CD8-positive, alpha-beta memory T cell (primary cell): ENCODE measurements at regions not wholly inside any gene's neighbourhood (a gene's known extent, or its start where the extent isn't known, plus 50 kb on each side); places are given as distances from the start of the nearest gene placed in this dataset.

Experiments
- CTCF ChIA-PET: fragments of 350-600 bp; sonication (Branson Sonifier 250); formaldehyde crosslinking; loops from one replicate; lab custom pipeline; 2021; ENCODE audit warnings: antibody characterized with exemption; lab: Charles Lee
- POLR2A ChIA-PET: fragments of 350-600 bp; sonication (Branson Sonifier 250); formaldehyde crosslinking; loops from one replicate; lab custom pipeline; 2021; ENCODE audit warnings: antibody characterized with exemption; lab: Charles Lee
- DNase-seq, 5 donors: peaks; one replicate each; pipeline versions ENCODE4 v3.0.0 to v3.0.0-alpha.2; 2020 to 2022; ENCODE audit warnings: mixed read lengths in 1 of 5
- H3K27ac ChIP-seq: one replicate; pipeline ENCODE4 v1.7.0; 2013; ENCODE audit warnings: low read depth, mild to moderate bottlenecking, low read length, moderate library complexity
- H3K27me3 ChIP-seq: 2 replicates; pipeline ENCODE4 v1.7.0; 2013; ENCODE audit warnings: low read length, mild to moderate bottlenecking; ENCODE audit not compliant: insufficient read depth, poor library complexity, severe bottlenecking
- H3K36me3 ChIP-seq: 2 replicates; pipeline ENCODE4 v1.7.0; 2013; ENCODE audit warnings: mild to moderate bottlenecking, low read length, moderate library complexity; ENCODE audit not compliant: insufficient read depth
- H3K4me1 ChIP-seq: 2 replicates; pipeline ENCODE4 v1.7.0; 2013; ENCODE audit warnings: mild to moderate bottlenecking, low read length, moderate library complexity; ENCODE audit not compliant: insufficient read depth
- H3K4me3 ChIP-seq: 2 replicates; pipeline ENCODE4 v1.7.0; 2013; ENCODE audit warnings: mild to moderate bottlenecking, low read length
- H3K9me3 ChIP-seq: 2 replicates; pipeline ENCODE4 v1.7.0; 2013; ENCODE audit warnings: mild to moderate bottlenecking, low read length
- H3K27ac Mint-ChIP-seq, 8 donors: one replicate each; pipeline ENCODE4 v1.8.0; 2020 to 2021; ENCODE audit warnings: mixed read lengths in 8 of 8, mild to moderate bottlenecking in 6 of 8, inconsistent platforms in 3 of 8, moderate library complexity in 3 of 8
- H3K27me3 Mint-ChIP-seq, 2 donors: one replicate each; pipeline ENCODE4 v1.8.0; 2020 to 2021; ENCODE audit warnings: mixed read lengths in 2 of 2, mild to moderate bottlenecking in 1 of 2, moderate library complexity in 1 of 2
- H3K36me3 Mint-ChIP-seq, 3 donors: one replicate each; pipeline ENCODE4 v1.8.0; 2020 to 2021; ENCODE audit warnings: mixed read lengths in 3 of 3, inconsistent platforms in 1 of 3, mild to moderate bottlenecking in 1 of 3
- H3K4me1 Mint-ChIP-seq, 3 donors: one replicate each; pipeline ENCODE4 v1.8.0; 2020 to 2021; ENCODE audit warnings: mixed read lengths in 3 of 3, inconsistent platforms in 1 of 3, mild to moderate bottlenecking in 1 of 3
- H3K4me3 Mint-ChIP-seq, 7 donors: one replicate each; pipeline ENCODE4 v1.8.0; 2020 to 2021; ENCODE audit warnings: mixed read lengths in 7 of 7, mild to moderate bottlenecking in 6 of 7, moderate library complexity in 4 of 7, inconsistent platforms in 2 of 7
- H3K9me3 Mint-ChIP-seq, 5 donors: one replicate each; pipeline ENCODE4 v1.8.0; 2020 to 2022; ENCODE audit warnings: mixed read lengths in 5 of 5, mild to moderate bottlenecking in 3 of 5, moderate library complexity in 2 of 5, inconsistent platforms in 1 of 5

DNA sequence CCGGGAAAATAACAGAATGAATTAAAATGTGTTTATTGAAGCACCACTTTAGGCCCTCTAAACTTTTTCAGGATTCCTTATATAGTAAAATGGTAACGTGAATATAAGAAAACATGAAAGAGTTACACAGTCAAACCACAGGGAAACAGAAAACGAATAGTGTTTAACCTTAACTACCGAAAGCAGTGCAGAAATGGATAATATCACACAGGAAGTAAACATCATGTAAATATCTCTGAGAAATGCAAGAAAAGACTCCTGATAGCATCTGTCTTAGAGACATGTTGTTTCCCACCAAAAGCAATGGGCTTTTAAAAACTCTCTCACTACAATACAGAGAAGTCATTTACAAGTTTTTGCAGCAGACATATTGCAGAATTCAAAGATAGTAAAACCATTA is 323.9 kb upstream of the CXXC4 start:
- H3K4me1 Mint-ChIP-seq: no peaks in the 10 kb centered on the region

DNA sequence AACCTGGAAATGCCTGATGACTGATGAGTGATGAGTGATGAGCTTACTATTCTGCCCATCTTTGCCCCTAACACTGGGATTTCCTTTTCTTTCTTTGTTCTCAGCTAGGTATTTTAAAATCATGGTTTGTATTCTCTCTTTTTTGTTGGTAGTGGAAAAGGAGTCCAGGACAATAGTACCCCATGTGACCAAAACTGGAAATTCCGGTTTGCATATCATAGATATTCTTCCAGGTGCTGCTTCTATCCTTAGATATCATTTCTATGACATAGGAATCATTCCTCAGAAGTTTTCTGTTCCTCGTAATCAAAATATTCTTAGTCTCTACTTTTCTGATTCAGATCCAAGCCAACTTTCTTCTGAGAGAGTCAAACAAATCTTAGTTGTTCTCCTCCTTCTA is 320.5 kb upstream of the TET2 start:
- Histone ChIP-seq H3K9me3 (no peaks in the 10 kb centered on the region), H3K4me3 (no peak overlapping the region), H3K27ac (no peak overlapping the region), H3K27me3 (no peaks in the 10 kb centered on the region), H3K4me1 (no peaks in the 10 kb centered on the region), H3K36me3 (no peaks in the 10 kb centered on the region)
- Mint-ChIP-seq H3K36me3 (no peaks in the 10 kb centered on the region), H3K4me3 (no peak overlapping the region), H3K27ac (no peak overlapping the region), H3K9me3 (peaks cover 0 to 7% (median 0%) of the 10 kb centered on the region in 5 donors), H3K27me3 (peaks cover 0 to 2% of the 10 kb centered on the region in 2 donors), H3K4me1 (peaks cover 0 to 7% (median 0%) of the 10 kb centered on the region in 3 donors)
- ChIA-PET CTCF (no interaction called here), POLR2A (no interaction called here)
- no peak for DNase-seq

More for the DNA sequence above, 323.9 kb upstream of the CXXC4 start:
- Histone ChIP-seq H3K36me3 (no peaks in the 10 kb centered on the region), H3K27ac (no peak overlapping the region), H3K9me3 (no peaks in the 10 kb centered on the region), H3K4me1 (no peaks in the 10 kb centered on the region), H3K27me3 (no peaks in the 10 kb centered on the region), H3K4me3 (no peak overlapping the region)
- Mint-ChIP-seq H3K27ac (no peak overlapping the region), H3K9me3 (peaks cover 0 to 4% (median 0%) of the 10 kb centered on the region in 5 donors), H3K36me3 (no peaks in the 10 kb centered on the region), H3K27me3 (peaks cover 0 to 3% of the 10 kb centered on the region in 2 donors), H3K4me3 (no peak overlapping the region)
- ChIA-PET POLR2A (no interaction called here), CTCF (no interaction called here)
- DNase-seq: no peak

DNA sequence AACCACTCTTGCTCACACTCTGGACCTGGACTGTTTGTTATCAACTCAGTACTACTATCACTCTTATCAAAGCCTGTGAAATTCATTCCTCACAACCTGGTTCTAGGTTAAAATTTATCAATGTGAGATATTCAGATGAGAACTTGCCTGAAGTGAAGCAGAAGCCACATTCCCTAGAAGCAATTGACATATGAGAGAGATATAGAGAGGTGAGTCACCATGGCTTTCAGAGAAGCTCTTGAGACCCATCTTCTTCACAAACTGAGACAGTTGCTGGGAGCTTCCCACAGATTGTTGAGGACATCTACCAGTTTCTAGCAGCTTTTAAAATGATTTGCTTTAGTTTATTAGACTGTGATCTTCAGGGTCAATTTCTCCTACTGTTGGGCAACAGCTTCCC is 316.9 kb upstream of the TET2 start:
- no peaks in the 10 kb centered on the region for H3K36me3 Mint-ChIP-seq
- peaks cover 0 to 5% (median 0%) of the 10 kb centered on the region in 5 donors for H3K9me3 Mint-ChIP-seq
- ChIA-PET POLR2A (no interaction called here), CTCF (no interaction called here)
- H3K4me1 Mint-ChIP-seq: peaks cover 0 to 6% (median 0%) of the 10 kb centered on the region in 3 donors
- no peak overlapping the region for H3K27ac Mint-ChIP-seq
- H3K4me3 ChIP-seq: no peak overlapping the region
- H3K36me3 ChIP-seq: no peaks in the 10 kb centered on the region
- no peaks in the 10 kb centered on the region for H3K27me3 ChIP-seq
- DNase-seq: no peak
- H3K9me3 ChIP-seq: no peaks in the 10 kb centered on the region
- no peak overlapping the region for H3K27ac ChIP-seq
- no peaks in the 10 kb centered on the region for H3K4me1 ChIP-seq
- H3K27me3 Mint-ChIP-seq: peaks cover 0 to 2% of the 10 kb centered on the region in 2 donors
- no peak overlapping the region for H3K4me3 Mint-ChIP-seq

DNA sequence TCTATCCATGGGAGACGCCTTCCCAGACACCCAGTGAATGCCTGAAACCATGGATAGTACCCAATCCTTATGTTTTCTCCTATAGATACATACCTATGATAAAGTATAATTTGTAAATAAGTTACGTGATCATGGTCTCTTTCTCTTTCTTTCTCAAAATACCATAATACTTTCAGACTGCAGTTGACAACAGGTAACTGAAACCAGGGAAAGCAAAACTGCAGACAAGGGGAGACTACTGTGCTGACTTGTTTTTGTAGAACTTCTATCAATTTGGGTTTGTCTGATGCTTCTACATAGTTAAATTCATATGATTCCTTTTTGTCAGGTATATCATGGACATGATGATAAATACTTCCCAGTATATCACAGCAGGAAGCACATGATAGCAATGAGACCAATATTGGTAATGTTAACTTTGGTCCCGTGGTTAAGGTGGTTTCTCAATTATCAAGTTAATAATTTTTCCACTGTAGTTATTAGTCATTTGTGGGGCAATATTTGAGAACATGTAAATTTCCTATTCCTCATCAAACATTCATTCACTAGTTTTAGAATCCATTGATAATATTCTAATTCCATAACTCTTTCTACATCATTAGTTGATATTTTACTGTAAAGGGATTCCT is 298.0 kb upstream of the TET2 start:
- H3K27ac ChIP-seq: no peak overlapping the region
- H3K4me3 Mint-ChIP-seq: no peak overlapping the region
- no peak overlapping the region for H3K4me3 ChIP-seq
- no peaks in the 10 kb centered on the region for H3K4me1 Mint-ChIP-seq
- no peaks in the 10 kb centered on the region for H3K36me3 Mint-ChIP-seq
- no peaks in the 10 kb centered on the region for H3K4me1 ChIP-seq
- no peaks in the 10 kb centered on the region for H3K27me3 ChIP-seq
- CTCF ChIA-PET: no interaction called here
- no peak for DNase-seq
- H3K27me3 Mint-ChIP-seq: peaks cover 0 to 4% of the 10 kb centered on the region in 2 donors
- H3K9me3 ChIP-seq: no peaks in the 10 kb centered on the region
- POLR2A ChIA-PET: no interaction called here
- H3K27ac Mint-ChIP-seq: no peak overlapping the region
- no peaks in the 10 kb centered on the region for H3K36me3 ChIP-seq
- no peaks in the 10 kb centered on the region for H3K9me3 Mint-ChIP-seq

DNA sequence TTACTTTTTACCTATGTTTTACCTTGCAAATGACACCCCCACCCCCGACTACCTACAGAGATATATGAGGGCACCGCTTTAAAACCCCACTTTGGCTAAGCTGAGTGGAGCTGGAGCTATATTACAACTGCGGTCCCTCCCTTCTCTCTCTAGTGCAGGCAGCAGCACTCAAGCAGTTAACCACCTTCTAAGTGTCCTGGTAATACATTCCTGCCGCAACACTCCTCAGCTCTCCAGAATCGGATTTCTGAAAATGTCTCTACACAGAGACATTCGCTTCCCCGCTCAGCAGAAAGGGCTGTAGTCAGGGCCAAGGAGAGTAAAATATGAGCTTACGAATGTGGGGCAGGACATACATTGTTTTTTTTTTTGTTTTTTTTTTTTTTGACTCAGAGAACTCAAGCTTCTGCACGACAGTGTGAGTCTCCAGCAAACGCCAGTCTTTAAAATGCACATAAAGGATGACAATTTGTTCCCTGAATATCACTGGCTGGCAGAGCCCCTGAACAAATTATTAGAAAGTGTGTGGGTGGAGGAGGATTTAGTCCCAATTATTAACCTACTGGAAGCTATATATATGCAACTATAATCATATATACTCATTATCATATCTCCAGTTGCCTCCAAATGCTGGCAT is 287.0 kb upstream of the TET2 start:
- Mint-ChIP-seq H3K27me3 (no peaks in the 10 kb centered on the region), H3K27ac (no peak overlapping the region), H3K4me1 (no peaks in the 10 kb centered on the region), H3K9me3 (no peaks in the 10 kb centered on the region), H3K36me3 (no peaks in the 10 kb centered on the region), H3K4me3 (no peak overlapping the region)
- no peaks in the 10 kb centered on the region for H3K27me3 ChIP-seq
- no peaks in the 10 kb centered on the region for H3K36me3 ChIP-seq
- ChIA-PET POLR2A (no interaction called here), CTCF (interaction anchor here (0.6 to 1.4 kb wide), 3 partner anchors 12 to 116 kb away, joined by 3 to 4 read pairs (median 3); no protein-coding TSS in a partner anchor)
- no peak for DNase-seq
- no peaks in the 10 kb centered on the region for H3K9me3 ChIP-seq
- H3K4me1 ChIP-seq: no peaks in the 10 kb centered on the region
- no peak overlapping the region for H3K27ac ChIP-seq
- no peak overlapping the region for H3K4me3 ChIP-seq

DNA sequence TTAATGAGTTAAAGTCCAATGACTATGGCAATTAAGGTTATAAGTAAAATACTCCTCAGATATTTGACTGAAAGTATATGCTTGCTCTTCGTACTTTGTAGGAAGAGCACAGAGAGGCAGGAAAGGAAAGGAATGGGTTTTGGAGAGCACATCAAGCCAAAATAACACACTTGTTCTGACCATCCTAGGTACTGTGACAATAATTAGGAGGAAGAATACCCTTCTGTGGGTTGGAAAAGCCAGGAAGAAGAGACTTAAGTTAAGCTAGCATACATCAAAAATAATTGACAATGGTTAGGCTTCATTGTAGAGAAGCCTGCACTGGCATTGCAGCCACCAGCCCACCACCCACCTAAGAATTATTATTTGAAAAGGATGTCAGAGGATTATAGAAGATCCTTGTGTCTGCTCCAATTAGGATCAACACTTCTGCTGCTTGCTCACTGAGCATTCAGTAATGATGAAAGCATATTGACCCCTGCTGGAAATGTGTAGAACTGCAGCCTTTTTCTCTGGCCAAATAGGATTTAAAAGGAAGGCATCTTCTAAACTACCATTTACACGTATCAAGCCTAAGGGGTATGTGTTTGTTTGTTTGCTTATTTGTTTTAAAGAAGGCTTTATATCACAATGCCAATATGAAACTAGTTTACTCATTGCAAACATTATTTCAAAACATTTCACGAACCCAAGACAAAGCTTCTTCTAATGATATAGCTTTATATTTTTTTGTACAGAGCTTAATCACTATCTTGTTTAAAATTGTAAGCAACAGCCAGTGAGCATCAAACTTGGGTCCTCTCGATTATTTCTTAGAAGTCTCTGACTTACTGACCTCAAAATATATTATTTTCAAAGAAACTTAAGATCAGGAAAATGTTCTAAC is 286.2 kb upstream of the TET2 start:
- Histone ChIP-seq H3K27me3 (no peaks in the 10 kb centered on the region), H3K27ac (no peak overlapping the region), H3K36me3 (no peaks in the 10 kb centered on the region), H3K4me3 (no peak overlapping the region), H3K4me1 (no peaks in the 10 kb centered on the region), H3K9me3 (no peaks in the 10 kb centered on the region)
- Mint-ChIP-seq H3K9me3 (no peaks in the 10 kb centered on the region), H3K27me3 (no peaks in the 10 kb centered on the region), H3K4me3 (no peak overlapping the region), H3K36me3 (no peaks in the 10 kb centered on the region), H3K27ac (no peak overlapping the region), H3K4me1 (no peaks in the 10 kb centered on the region)
- POLR2A ChIA-PET: no interaction called here
- CTCF ChIA-PET: interaction anchor here (0.8 to 1.4 kb wide), 3 partner anchors 13 to 106 kb away, joined by 3 to 4 read pairs (median 3); no protein-coding TSS in a partner anchor
- peak in 3 of 5 donors; percentile 5 to 40 (median 7) for DNase-seq

DNA sequence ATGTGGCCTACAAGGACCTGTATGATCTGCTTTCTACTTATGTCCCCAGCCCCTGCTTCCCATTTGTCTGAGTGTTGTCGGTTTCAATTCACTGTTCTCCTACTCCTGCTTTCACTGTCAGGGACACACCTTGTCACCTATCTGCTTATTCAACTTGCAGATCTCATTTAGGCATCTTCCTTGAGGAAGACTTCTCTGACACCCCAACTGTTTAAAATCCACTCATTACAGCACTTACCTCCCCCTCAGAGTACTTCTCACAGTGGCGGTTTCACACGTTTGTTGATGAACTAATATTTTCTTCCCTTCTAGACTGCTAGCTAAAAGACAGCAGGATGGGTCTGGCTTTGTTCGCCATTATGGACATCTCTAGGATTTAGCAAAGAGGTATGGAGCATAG is 279.9 kb upstream of the TET2 start:
- Mint-ChIP-seq H3K4me3 (no peak overlapping the region), H3K4me1 (no peaks in the 10 kb centered on the region), H3K27me3 (no peaks in the 10 kb centered on the region), H3K36me3 (no peaks in the 10 kb centered on the region), H3K9me3 (peaks cover 0 to under 1% (median 0%) of the 10 kb centered on the region in 5 donors), H3K27ac (no peak overlapping the region)
- H3K9me3 ChIP-seq: no peaks in the 10 kb centered on the region
- no peaks in the 10 kb centered on the region for H3K36me3 ChIP-seq
- no peak overlapping the region for H3K4me3 ChIP-seq
- DNase-seq: no peak
- H3K27ac ChIP-seq: no peak overlapping the region
- ChIA-PET CTCF (no interaction called here), POLR2A (no interaction called here)
- no peaks in the 10 kb centered on the region for H3K27me3 ChIP-seq
- H3K4me1 ChIP-seq: no peaks in the 10 kb centered on the region

DNA sequence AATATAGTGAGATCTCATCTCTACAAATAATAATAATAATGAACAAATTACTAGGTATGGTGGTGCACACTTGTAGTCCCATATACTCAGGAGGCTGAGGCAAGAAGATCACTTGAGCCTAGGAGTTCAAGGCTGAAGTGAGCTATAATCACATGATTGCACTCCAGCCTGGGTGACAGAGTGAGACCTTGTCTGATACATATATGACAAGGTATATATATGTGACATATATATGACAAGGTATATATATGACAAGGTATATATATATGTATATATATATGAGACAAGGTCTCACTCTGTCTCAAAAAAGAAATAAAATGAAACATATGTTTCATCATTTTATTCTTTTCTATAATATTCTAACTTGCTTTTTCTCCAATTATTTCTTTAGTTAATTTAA is 278.1 kb upstream of the TET2 start:
- Mint-ChIP-seq H3K27me3 (no peaks in the 10 kb centered on the region), H3K9me3 (peaks cover 0 to 2% (median 0%) of the 10 kb centered on the region in 5 donors), H3K27ac (no peak overlapping the region), H3K4me1 (no peaks in the 10 kb centered on the region), H3K4me3 (no peak overlapping the region), H3K36me3 (no peaks in the 10 kb centered on the region)
- H3K9me3 ChIP-seq: no peaks in the 10 kb centered on the region
- no peaks in the 10 kb centered on the region for H3K27me3 ChIP-seq
- ChIA-PET CTCF (no interaction called here), POLR2A (no interaction called here)
- no peak overlapping the region for H3K4me3 ChIP-seq
- H3K36me3 ChIP-seq: no peaks in the 10 kb centered on the region
- DNase-seq: no peak
- H3K27ac ChIP-seq: no peak overlapping the region
- no peaks in the 10 kb centered on the region for H3K4me1 ChIP-seq
